CD4-positive, alpha-beta T cell treated with Interleukin-10 for 1 hour (primary cell): ENCODE measurements at regions not wholly inside any gene's neighbourhood (a gene's known extent, or its start where the extent isn't known, plus 50 kb on each side); places are given as distances from the start of the nearest gene placed in this dataset.

Source experiments
- DNase-seq: peaks from one replicate; pipeline ENCODE4 v3.0.0-alpha.2; 2020

GRCh38 chr2:215765729-215766360, 247.5 kb downstream of the MREG start:
- DNase-seq, result no peak

- no peak for DNase-seq
These were observed 248.8 kb downstream of the MREG start for GRCh38 chr2:215764441-215765048.

GRCh38 chr2:215760557-215760956, 252.8 kb downstream of the MREG start:
- no peak for DNase-seq

- no peak for DNase-seq
These were observed 253.3 kb downstream of the MREG start for GRCh38 chr2:215760091-215760490.

- DNase-seq, result no peak
These were observed 254.7 kb downstream of the MREG start for GRCh38 chr2:215758691-215759090.

- no peak for DNase-seq
These were observed 257.0 kb downstream of the MREG start for GRCh38 chr2:215756346-215756730.

GRCh38 chr2:215755641-215756345, 257.6 kb downstream of the MREG start:
- no peak for DNase-seq

GRCh38 chr2:215754546-215754945, 258.8 kb downstream of the MREG start:
- DNase-seq, result no peak

- DNase-seq, result no peak
These were observed 259.5 kb downstream of the MREG start for GRCh38 chr2:215753808-215754207.

GRCh38 chr2:215752991-215753390, 260.4 kb downstream of the MREG start:
- no peak for DNase-seq

- DNase-seq, result no peak
These were observed 260.9 kb downstream of the MREG start for GRCh38 chr2:215752436-215752835.

- DNase-seq, result no peak
These were observed 261.5 kb downstream of the MREG start for GRCh38 chr2:215751911-215752272.

GRCh38 chr2:215751200-215751910, 262.0 kb downstream of the MREG start:
- no peak for DNase-seq

GRCh38 chr2:215750763-215751162, 262.6 kb downstream of the MREG start:
- no peak for DNase-seq

GRCh38 chr2:215749092-215749957, 264.0 kb downstream of the MREG start:
- no peak for DNase-seq

GRCh38 chr2:215748446-215748845, 264.9 kb downstream of the MREG start:
- DNase-seq, result no peak

- no peak for DNase-seq
These were observed 266.3 kb downstream of the MREG start for GRCh38 chr2:215746887-215747615.

GRCh38 chr2:215746226-215746886, 267.0 kb downstream of the MREG start:
- DNase-seq, result no peak

GRCh38 chr2:215745331-215745730, 268.0 kb downstream of the MREG start:
- DNase-seq, result no peak

GRCh38 chr2:215744514-215744913, 268.8 kb downstream of the MREG start:
- DNase-seq, result no peak

- DNase-seq, result no peak
These were observed 270.3 kb downstream of the MREG start for GRCh38 chr2:215743066-215743465.

- no peak for DNase-seq
These were observed 271.3 kb downstream of the MREG start for GRCh38 chr2:215742021-215742420.
